Ovary (tissue), 7 donors: ENCODE measurements at regions not wholly inside any gene's neighbourhood (a gene's known extent, or its start where the extent isn't known, plus 50 kb on each side); places are given as distances from the start of the nearest gene placed in this dataset.

Source experiments
- DNase-seq, 5 donors: peaks; one replicate each; pipeline ENCODE4 v3.0.0-alpha.2; 2019 to 2020
- H3K27ac ChIP-seq, 2 donors: fragments of 200-600 bp; one replicate each; pipeline versions ENCODE4 v1.5.1 to v1.8.0; 2019 to 2022
- H3K27me3 ChIP-seq: fragments of 200-600 bp; one replicate; pipeline ENCODE4 v1.8.0; 2022
- H3K36me3 ChIP-seq: fragments of 200-600 bp; sonication (generic); one replicate; pipeline ENCODE4 v1.5.1; 2019
- H3K4me1 ChIP-seq: one replicate; pipeline ENCODE4 v1.8.1; 2013; ENCODE audit warnings: mild to moderate bottlenecking, moderate library complexity; ENCODE audit not compliant: insufficient read depth
- H3K4me3 ChIP-seq: fragments of 200-600 bp; sonication (generic); one replicate; pipeline ENCODE4 v1.5.1; 2017
- H3K9me3 ChIP-seq, 2 donors: fragments of 200-600 bp in 1 of 2; sonication (generic) in 1 of 2; one replicate each; pipeline versions ENCODE4 v1.5.1 to v1.8.1; 2013 to 2019; ENCODE audit warnings: mild to moderate bottlenecking in 1 of 2, moderate library complexity in 1 of 2
- EP300 ChIP-seq: sonication (generic); formaldehyde crosslinking; IDR thresholded peaks from one replicate; pipeline ENCODE4 v1.6.1; 2017; ENCODE audit warnings: antibody characterized with exemption
- POLR2A ChIP-seq: fragments of 450-650 bp; IDR thresholded peaks from one replicate; pipeline ENCODE4 v1.6.1; 2017; ENCODE audit warnings: antibody characterized with exemption, mild to moderate bottlenecking, moderate library complexity
- WGBS, 3 donors: extraction: QIAGEN DNeasy Blood & Tissue Kit in 1 of 3; methylation state at CpG; one replicate each; pipeline versions ENCODE4 v1.1.5 to v1.1.7; 2013 to 2017; 5-methylcytosine and 5-hydroxymethylcytosine counted together
- intact Hi-C, 4 donors: fragments of 100-400 bp; cut with DNase I; formaldehyde crosslinking; loops; one replicate each; pipeline versions ENCODE4 v1.11.0 to v1.15.1; 2022 to 2023
- TF ChIP-seq, protein P1 (sequence below), 3 donors: fragments of 450-650 bp in 2 of 3; fragments of 200-600 bp in 1 of 3; IDR thresholded peaks; one replicate each; pipeline versions ENCODE4 v1.5.1 to v1.8.0; 2016 to 2022; ENCODE audit warnings: antibody characterized with exemption in 3 of 3, mild to moderate bottlenecking in 1 of 3
- donor health status: DM: no; HTN: no; CAD: no; lungs with moderate emphysema.
- donor health status: DM: no; HTN: no; CAD: no.
- donor health status: Bipolar disorder and iron deficiency.
- donor health status: DM: no; HTN: no; CAD: no.
- donor health status: DM: yes; HTN: yes; CAD: no.

GRCh38 chr11:30798547-30799236, 212.5 kb upstream of the MPPED2 start:
- WGBS, 3 donors = 92 to 97% (median 96%) methylated on average over 3 of the region's 3 CpGs
- H3K27ac ChIP-seq = no peak overlapping the region
- DNase-seq = no peak
- H3K27me3 ChIP-seq = no peaks in the 10 kb centered on the region
- no peaks in the 10 kb centered on the region for H3K36me3 ChIP-seq
- intact Hi-C loops = no loop called here
- no peak overlapping the region for H3K4me3 ChIP-seq
- TF ChIP-seq, protein P1, sequence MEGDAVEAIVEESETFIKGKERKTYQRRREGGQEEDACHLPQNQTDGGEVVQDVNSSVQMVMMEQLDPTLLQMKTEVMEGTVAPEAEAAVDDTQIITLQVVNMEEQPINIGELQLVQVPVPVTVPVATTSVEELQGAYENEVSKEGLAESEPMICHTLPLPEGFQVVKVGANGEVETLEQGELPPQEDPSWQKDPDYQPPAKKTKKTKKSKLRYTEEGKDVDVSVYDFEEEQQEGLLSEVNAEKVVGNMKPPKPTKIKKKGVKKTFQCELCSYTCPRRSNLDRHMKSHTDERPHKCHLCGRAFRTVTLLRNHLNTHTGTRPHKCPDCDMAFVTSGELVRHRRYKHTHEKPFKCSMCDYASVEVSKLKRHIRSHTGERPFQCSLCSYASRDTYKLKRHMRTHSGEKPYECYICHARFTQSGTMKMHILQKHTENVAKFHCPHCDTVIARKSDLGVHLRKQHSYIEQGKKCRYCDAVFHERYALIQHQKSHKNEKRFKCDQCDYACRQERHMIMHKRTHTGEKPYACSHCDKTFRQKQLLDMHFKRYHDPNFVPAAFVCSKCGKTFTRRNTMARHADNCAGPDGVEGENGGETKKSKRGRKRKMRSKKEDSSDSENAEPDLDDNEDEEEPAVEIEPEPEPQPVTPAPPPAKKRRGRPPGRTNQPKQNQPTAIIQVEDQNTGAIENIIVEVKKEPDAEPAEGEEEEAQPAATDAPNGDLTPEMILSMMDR (IDR thresholded peaks at IDR 0.05) = no peak
- TF ChIP-seq EP300 = no peak
- H3K4me1 ChIP-seq = no peaks in the 10 kb centered on the region
- H3K9me3 ChIP-seq = no peaks in the 10 kb centered on the region

DNA sequence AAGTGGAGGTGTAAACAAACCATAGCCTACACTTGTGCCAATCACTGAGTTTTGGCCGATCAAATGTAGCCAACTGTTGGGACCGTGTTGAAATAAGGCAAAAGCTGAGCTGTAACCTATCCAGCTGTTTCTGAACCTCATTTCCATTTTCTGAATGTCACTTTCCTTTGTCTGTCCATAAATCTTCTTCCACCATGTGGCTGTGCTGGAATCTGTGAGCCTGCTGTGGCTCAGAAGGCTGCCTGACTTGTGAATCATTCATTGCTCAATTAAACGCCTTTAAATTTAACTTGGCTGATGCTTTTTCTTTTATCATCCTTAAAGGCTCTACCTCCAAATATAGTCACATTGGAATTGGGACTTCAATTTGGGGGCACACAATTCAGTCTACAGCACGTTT, 203.1 kb upstream of the MPPED2 start:
- intact Hi-C loops = no loop called here
- H3K27ac ChIP-seq = no peak overlapping the region
- TF ChIP-seq, protein P1 (IDR thresholded peaks at IDR 0.05) = no peak
- TF ChIP-seq EP300 = no peak
- TF ChIP-seq POLR2A = no peak

GRCh38 chr11:30788849-30789248, 202.7 kb upstream of the MPPED2 start:
- Histone ChIP-seq H3K9me3 (no peaks in the 10 kb centered on the region), H3K36me3 (no peaks in the 10 kb centered on the region), H3K27ac (no peak overlapping the region), H3K4me1 (no peaks in the 10 kb centered on the region), H3K4me3 (no peak overlapping the region), H3K27me3 (no peaks in the 10 kb centered on the region)
- no peak for DNase-seq
- TF ChIP-seq POLR2A (no peak), EP300 (no peak)
- TF ChIP-seq, protein P1 (IDR thresholded peaks at IDR 0.05) = no peak
- 94 to 97% (median 96%) methylated on average over 2 of the region's 2 CpGs for WGBS, 3 donors
- intact Hi-C loops = no loop called here

More for the DNA sequence above, 203.1 kb upstream of the MPPED2 start:
- no peak for DNase-seq
- H3K4me1 ChIP-seq = no peaks in the 10 kb centered on the region
- H3K4me3 ChIP-seq = no peak overlapping the region
- H3K9me3 ChIP-seq = no peaks in the 10 kb centered on the region
- 75 to 87% (median 83%) methylated on average over 4 of the region's 4 CpGs for WGBS, 3 donors
- H3K27me3 ChIP-seq = no peaks in the 10 kb centered on the region
- no peaks in the 10 kb centered on the region for H3K36me3 ChIP-seq

DNA sequence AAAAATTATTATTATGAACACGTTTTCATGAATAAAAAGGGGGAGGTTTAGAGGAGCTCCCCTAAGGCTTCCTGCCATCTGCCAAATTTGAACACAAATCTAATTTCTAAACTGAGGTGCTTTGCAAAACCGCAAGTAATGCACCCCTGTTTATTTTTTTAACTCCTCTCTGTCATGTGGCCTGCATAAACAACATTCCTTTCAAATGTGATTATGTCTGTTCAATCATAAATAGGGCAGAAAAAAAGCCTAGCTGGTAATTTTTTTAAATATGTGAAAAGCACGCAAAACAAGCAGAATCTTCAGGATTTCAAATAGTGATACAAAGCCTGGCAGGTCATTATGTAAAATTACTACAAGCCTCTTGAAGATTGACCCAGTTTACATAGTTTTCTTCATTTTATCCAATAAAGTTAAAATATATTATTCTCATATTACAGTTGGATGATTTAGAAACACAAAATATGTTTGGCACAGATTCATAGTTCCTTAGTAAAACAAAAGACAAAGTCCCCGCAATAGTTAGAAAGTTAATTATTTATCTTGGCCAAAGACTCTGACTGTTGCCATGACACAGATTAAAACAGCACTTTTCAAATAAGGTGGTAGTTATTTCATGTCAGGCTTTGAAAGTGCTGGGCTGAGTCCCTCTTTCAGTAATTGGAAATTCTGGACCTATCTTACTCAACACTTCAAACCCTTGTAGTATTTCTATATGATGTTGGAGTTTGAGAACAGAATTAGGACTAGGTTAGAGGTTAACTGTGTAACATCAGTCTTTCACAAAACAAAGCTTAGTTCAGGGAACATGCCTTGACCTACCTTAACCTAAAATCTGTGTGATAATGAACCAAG, 200.3 kb upstream of the MPPED2 start:
- no peak overlapping the region for H3K27ac ChIP-seq
- intact Hi-C loops = no loop called here
- no peak for TF ChIP-seq EP300
- TF ChIP-seq POLR2A = no peak
- TF ChIP-seq, protein P1 (IDR thresholded peaks at IDR 0.05) = no peak
- no peak overlapping the region for H3K4me3 ChIP-seq
- H3K27me3 ChIP-seq = no peaks in the 10 kb centered on the region
- H3K4me1 ChIP-seq = no peaks in the 10 kb centered on the region
- H3K36me3 ChIP-seq = no peaks in the 10 kb centered on the region
- no peak for DNase-seq
- WGBS, 3 donors = 4 to 15% (median 6%) methylated on average over 4 of the region's 4 CpGs
- H3K9me3 ChIP-seq = no peaks in the 10 kb centered on the region
